ENCODE measurements at regions not wholly inside any gene's neighbourhood (a gene's known extent, or its start where the extent isn't known, plus 50 kb on each side); places are given as distances from the start of the nearest gene placed in this dataset.

DNA sequence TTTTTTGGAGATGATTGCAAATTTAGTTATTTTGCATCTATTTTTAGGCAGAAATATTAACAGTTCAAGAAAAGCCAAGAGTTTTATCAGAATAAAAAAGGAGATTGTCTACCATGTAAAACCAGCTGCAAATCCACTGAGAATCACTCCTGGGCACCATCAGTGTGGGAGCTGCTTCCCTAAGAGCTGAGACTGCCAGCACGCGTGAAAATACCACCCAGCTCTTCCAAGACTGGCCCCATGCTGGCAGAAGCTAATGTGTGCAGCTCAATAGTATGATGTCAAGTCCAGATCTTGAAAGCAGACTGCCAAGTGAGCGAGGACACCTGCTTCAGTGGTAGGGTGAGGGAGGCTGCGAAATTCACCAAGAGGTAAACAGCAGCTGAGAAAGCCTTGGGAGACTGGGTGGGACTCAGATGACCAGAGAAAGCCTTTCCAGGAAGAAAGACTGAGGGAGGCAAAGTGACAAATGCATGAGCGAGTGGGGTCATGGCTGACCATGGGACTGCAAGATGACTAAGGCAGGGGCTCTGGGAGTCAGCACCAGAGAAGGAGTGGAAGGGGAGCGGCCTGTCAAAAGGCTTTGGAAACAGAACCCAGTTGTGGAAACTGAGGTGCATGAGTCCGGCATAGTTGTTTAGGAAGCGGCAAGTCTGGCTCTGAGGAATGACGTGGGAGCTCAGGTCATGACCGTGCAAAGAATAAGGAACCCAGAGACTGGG lies 200.9 kb downstream of the GADD45G start (continued):
- no peak for TF ChIP-seq CHD2 (IDR thresholded peaks at IDR 0.05; ENCODE audit: low read length)
- no peak for TF ChIP-seq SIRT6 (IDR thresholded peaks at IDR 0.05; ENCODE audit: low read length)
- TF ChIP-seq FOSL1 (IDR thresholded peaks at IDR 0.05; ENCODE audit: insufficient read depth, low read depth, low read length): no peak

Data from H1 (cell line).